ENCODE measurements at regions not wholly inside any gene's neighbourhood (a gene's known extent, or its start where the extent isn't known, plus 50 kb on each side); places are given as distances from the start of the nearest gene placed in this dataset.

DNA sequence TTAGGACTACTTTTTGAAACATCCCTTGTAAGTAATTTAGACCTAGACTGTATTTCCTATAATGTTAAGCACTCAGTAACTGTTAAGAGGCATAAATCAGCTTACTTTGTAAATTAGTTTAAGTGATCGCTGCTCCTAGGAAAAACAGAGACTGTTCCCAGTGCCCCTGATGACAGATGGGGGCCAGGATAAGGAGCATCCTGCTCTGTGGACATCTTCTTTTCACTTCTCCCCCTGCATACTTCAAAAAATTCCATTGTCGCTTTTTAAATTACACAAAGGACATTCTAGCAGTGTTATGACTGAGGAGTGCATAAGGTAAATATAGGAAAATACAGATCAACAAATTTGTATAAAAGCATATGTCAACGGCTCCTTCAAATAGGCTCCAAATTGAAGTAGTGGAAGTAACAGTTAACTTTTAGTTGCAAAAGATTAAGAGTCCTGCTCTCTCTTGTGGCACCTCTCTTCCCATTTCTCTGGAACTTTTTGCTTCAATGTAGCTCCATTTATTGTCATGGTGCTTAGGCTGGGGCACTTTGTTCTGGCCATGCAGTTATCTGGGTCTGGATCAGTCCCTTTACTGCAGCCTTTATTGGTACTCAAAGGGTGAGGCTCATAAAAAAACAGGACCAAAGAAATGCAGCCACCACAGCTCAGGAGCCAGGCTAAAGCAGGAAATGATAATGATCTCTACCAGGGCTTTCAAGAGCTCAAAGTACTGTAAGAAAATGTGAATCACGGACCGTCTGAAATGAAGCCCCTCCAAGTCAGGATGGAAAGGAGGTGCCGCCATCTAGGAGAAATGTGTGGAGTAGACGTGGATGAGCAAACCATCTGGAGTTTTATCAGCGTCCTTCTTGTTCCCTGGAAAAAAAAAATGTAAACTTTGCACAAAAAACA lies 162.1 kb upstream of the ZNF516 start:
- H3K9ac ChIP-seq (replicated peaks; ENCODE audit: extremely low read depth, insufficient read depth, low read length), result no peak overlapping the region
- TF ChIP-seq GATA2 (IDR thresholded peaks at IDR 0.05; ENCODE audit: insufficient read depth, insufficient read length, low read depth, low read length), result no peak
- no peak for TF ChIP-seq POLR2A (IDR thresholded peaks at IDR 0.05; ENCODE audit: low read depth, low read length)
- no peak for TF ChIP-seq POLR2AphosphoS5 (IDR thresholded peaks at IDR 0.05; ENCODE audit: insufficient read depth, low read depth, low read length)
- TF ChIP-seq, protein P1, sequence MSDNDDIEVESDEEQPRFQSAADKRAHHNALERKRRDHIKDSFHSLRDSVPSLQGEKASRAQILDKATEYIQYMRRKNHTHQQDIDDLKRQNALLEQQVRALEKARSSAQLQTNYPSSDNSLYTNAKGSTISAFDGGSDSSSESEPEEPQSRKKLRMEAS (IDR thresholded peaks at IDR 0.05; ENCODE audit: insufficient read depth, insufficient read length), result no peak
- TF ChIP-seq CTCF (IDR thresholded peaks at IDR 0.05; ENCODE audit: extremely low read depth in 1 of 2, insufficient read depth in 1 of 2, low read depth in 1 of 2, low read length in 2 of 2), result no peak
- TF ChIP-seq EZH2 (IDR thresholded peaks at IDR 0.05; ENCODE audit: borderline replicate concordance, low read depth, low read length, severe bottlenecking), result no peak
- no peak for TF ChIP-seq JUN (IDR thresholded peaks at IDR 0.05; ENCODE audit: borderline replicate concordance, insufficient read depth, insufficient read length, low read depth)
- no peak for TF ChIP-seq FOS (IDR thresholded peaks at IDR 0.05; ENCODE audit: borderline replicate concordance, insufficient read depth, low read length)
- no peak for TF ChIP-seq MYC (IDR thresholded peaks at IDR 0.05; ENCODE audit: low read depth, low read length)
- no peak overlapping the region for H2AFZ ChIP-seq (ENCODE audit: low read depth, low read length)
- intact Hi-C loops (cut with micrococcal nuclease) (no loop called here), dilution Hi-C loops (cut with MboI; ENCODE audit: extremely low pct_ligation_motif_present, low sequenced_read_pairs) (no loop called here)
- no peak overlapping the region for H3K4me2 ChIP-seq (ENCODE audit: insufficient read depth, low read length)
- H3K9me1 ChIP-seq (replicated peaks; ENCODE audit: control insufficient read depth, extremely low read depth, insufficient read depth, low read length), result no peaks in the 10 kb centered on the region
- no peaks in the 10 kb centered on the region for H3K4me1 ChIP-seq (ENCODE audit: control insufficient read depth, extremely low read depth, insufficient read depth, low read length)
- ChIA-PET CTCF (interaction anchor here (1.2 kb wide), 1 partner anchor 53 kb away, joined by 3 read pairs; no protein-coding TSS in a partner anchor), POLR2A (no interaction called here)
- no peaks in the 10 kb centered on the region for H3K36me3 ChIP-seq (ENCODE audit: control insufficient read depth in 2 of 2, extremely low read depth in 1 of 2, insufficient read depth in 2 of 2, low read length in 2 of 2)
- BruUV-seq (replicated peaks), result no TSS peak
- H3K4me3 ChIP-seq (replicated peaks in 1 of 3; ENCODE audit: insufficient read depth in 1 of 3, low read depth in 1 of 3, low read length in 3 of 3), result no peak overlapping the region
- H4K20me1 ChIP-seq (replicated peaks; ENCODE audit: control insufficient read depth, extremely low read depth, insufficient read depth, low read length), result no peaks in the 10 kb centered on the region
- DNase-seq (ENCODE audit: low read depth, low spot score), result no peak
- no peaks in the 10 kb centered on the region for H3K79me2 ChIP-seq (ENCODE audit: control insufficient read depth, insufficient read depth, low read length)
- H3K9me3 ChIP-seq (replicated peaks; ENCODE audit: control insufficient read depth, insufficient read depth, low read length), result no peaks in the 10 kb centered on the region
- H3K27ac ChIP-seq (ENCODE audit: insufficient read depth, low read depth, low read length), result no peak overlapping the region
- no peak for FAIRE-seq
- H3K27me3 ChIP-seq (ENCODE audit: control insufficient read depth in 2 of 2, insufficient read depth in 2 of 2, low read length in 2 of 2), result peaks cover 0 to 3% of the 10 kb centered on the region in 2 experiments
